ENCODE measurements at regions not wholly inside any gene's neighbourhood (a gene's known extent, or its start where the extent isn't known, plus 50 kb on each side); places are given as distances from the start of the nearest gene placed in this dataset.

DNA sequence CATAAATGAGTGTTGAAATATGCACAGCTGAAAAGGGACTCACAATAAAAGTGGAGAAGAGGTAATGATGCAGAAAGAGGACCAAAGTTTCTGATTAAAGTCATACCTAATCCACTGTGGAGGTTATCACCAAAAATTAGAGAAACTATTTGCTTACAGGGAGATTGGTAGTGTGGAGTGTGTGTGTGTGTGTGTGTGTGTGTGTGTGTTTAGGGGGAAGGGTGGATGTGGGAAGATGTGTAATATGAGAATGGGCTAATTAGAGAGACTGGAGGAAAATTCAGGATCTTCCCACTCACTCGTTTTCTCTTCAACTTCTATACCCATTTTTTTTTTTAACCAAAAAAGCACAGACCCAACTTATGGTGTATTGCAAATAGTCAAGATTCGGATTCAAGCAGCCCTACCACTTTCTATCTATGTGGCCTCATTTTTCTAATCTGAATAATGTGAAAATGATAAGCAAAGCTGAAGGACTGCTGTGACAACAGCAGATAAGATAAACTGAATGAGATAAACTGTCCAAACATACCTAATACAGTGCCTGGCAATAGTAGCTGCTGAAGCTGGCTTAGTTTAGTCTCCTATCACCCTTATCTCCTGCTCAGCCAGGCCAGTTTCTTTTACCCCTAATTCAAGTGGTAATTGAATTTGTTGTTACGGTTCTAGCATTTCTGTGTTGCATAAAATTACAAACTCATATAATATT, 501.1 kb downstream of the KDM4C start:
- no peak overlapping the region for H3K4me3 ChIP-seq (replicated peaks; ENCODE audit: insufficient read depth, low read length)
- DNase-seq (ENCODE audit: low read depth in 1 of 2, low spot score in 1 of 2) = no peak
- no peak overlapping the region for H3K27ac ChIP-seq (replicated peaks)
- TF ChIP-seq GABPA (IDR thresholded peaks at IDR 0.05; ENCODE audit: low read depth) (no peak), POLR2AphosphoS5 (IDR thresholded peaks at IDR 0.05; ENCODE audit: low read depth) (no peak), SPI1 (IDR thresholded peaks at IDR 0.05; ENCODE audit: borderline replicate concordance, low read depth) (no peak), CTCF (IDR thresholded peaks at IDR 0.05; ENCODE audit: insufficient read depth, low read length) (no peak)
- TF ChIP-seq, protein P1, sequence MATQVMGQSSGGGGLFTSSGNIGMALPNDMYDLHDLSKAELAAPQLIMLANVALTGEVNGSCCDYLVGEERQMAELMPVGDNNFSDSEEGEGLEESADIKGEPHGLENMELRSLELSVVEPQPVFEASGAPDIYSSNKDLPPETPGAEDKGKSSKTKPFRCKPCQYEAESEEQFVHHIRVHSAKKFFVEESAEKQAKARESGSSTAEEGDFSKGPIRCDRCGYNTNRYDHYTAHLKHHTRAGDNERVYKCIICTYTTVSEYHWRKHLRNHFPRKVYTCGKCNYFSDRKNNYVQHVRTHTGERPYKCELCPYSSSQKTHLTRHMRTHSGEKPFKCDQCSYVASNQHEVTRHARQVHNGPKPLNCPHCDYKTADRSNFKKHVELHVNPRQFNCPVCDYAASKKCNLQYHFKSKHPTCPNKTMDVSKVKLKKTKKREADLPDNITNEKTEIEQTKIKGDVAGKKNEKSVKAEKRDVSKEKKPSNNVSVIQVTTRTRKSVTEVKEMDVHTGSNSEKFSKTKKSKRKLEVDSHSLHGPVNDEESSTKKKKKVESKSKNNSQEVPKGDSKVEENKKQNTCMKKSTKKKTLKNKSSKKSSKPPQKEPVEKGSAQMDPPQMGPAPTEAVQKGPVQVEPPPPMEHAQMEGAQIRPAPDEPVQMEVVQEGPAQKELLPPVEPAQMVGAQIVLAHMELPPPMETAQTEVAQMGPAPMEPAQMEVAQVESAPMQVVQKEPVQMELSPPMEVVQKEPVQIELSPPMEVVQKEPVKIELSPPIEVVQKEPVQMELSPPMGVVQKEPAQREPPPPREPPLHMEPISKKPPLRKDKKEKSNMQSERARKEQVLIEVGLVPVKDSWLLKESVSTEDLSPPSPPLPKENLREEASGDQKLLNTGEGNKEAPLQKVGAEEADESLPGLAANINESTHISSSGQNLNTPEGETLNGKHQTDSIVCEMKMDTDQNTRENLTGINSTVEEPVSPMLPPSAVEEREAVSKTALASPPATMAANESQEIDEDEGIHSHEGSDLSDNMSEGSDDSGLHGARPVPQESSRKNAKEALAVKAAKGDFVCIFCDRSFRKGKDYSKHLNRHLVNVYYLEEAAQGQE (IDR thresholded peaks at IDR 0.05; ENCODE audit: insufficient replicate concordance, low read depth) = no peak
- no peaks in the 10 kb centered on the region for H3K27me3 ChIP-seq (ENCODE audit: insufficient read depth, poor library complexity, severe bottlenecking)

DNA sequence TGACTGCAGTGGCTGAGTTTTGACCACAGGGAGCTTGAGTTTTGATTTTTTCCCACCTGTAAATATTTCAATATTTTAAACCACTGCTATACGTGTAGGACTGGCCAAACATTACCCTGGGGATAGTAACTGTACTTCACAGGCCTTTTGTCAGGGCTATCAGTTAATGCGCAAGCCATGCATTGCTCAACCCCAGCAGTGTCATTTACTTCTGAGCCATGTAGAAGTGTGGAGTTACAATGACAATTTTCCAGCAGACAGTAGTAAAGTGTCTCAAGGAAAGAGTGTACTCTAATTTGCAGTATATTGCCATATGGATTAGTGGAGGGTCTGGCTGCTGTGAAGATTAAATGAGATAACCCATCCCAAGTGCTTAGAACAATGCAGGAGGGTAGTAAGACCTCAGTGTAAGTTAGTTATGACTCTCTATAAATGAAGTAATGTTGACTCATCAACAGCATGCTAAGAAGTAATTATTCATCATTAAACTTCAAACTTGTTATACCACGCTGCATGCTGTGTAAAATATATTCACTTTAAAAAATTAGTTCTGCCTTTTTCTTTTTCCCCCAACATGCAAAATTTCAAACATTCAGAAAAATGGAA, 489.2 kb downstream of the KDM4C start:
- Histone ChIP-seq H3K27ac (replicated peaks) (no peak overlapping the region), H3K4me3 (replicated peaks; ENCODE audit: insufficient read depth, low read length) (no peak overlapping the region), H3K27me3 (ENCODE audit: insufficient read depth, poor library complexity, severe bottlenecking) (no peaks in the 10 kb centered on the region)
- no peak for DNase-seq (ENCODE audit: low read depth in 1 of 2, low spot score in 1 of 2)
- TF ChIP-seq POLR2AphosphoS5 (IDR thresholded peaks at IDR 0.05; ENCODE audit: low read depth) (no peak), GABPA (IDR thresholded peaks at IDR 0.05; ENCODE audit: low read depth) (no peak), CTCF (IDR thresholded peaks at IDR 0.05; ENCODE audit: insufficient read depth, low read length) (no peak), SPI1 (IDR thresholded peaks at IDR 0.05; ENCODE audit: borderline replicate concordance, low read depth) (no peak)
- TF ChIP-seq, protein P1 (IDR thresholded peaks at IDR 0.05; ENCODE audit: insufficient replicate concordance, low read depth) = no peak

- DNase-seq (ENCODE audit: low read depth in 1 of 2, low spot score in 1 of 2) = no peak
- H3K27ac ChIP-seq (replicated peaks) = no peak overlapping the region
- H3K27me3 ChIP-seq (ENCODE audit: insufficient read depth, poor library complexity, severe bottlenecking) = no peaks in the 10 kb centered on the region
- TF ChIP-seq POLR2AphosphoS5 (IDR thresholded peaks at IDR 0.05; ENCODE audit: low read depth) (no peak), CTCF (IDR thresholded peaks at IDR 0.05; ENCODE audit: insufficient read depth, low read length) (no peak), SPI1 (IDR thresholded peaks at IDR 0.05; ENCODE audit: borderline replicate concordance, low read depth) (no peak), GABPA (IDR thresholded peaks at IDR 0.05; ENCODE audit: low read depth) (no peak)
- TF ChIP-seq, protein P1 (IDR thresholded peaks at IDR 0.05; ENCODE audit: insufficient replicate concordance, low read depth) = no peak
- no peak overlapping the region for H3K4me3 ChIP-seq (replicated peaks; ENCODE audit: insufficient read depth, low read length)
These were observed 488.3 kb downstream of the KDM4C start for GRCh38 chr9:7245976-7246580.

All from HL-60 (cell line).